COLO668 (cell line): ENCODE measurements at regions not wholly inside any gene's neighbourhood (a gene's known extent, or its start where the extent isn't known, plus 50 kb on each side); places are given as distances from the start of the nearest gene placed in this dataset.

Source experiments
- DNase-seq: peaks from one replicate; lab custom pipeline; 2025; ENCODE audit not compliant: unreplicated experiment; lab: John Stamatoyannopoulos, UW

DNA sequence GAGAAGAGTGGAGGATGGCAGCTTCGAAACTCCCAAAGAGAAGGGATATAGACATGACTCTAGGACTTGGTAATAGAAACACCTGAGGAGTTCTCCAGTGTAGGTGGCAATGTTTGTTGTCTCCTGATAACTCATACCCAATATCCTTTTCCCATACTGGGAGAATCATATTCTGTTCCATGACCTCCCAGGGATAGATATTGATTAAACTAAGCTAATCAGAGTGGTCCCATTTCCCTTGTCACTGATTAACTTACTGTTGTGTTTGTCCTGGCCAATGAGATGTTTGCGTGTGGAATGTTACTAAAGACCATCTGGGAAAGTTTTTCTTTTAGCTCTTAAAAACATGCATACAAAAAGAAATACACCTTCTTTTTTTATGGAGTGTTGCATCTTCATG, 85.6 kb downstream of the RPL22L1 start:
- DNase-seq = no peak

DNA sequence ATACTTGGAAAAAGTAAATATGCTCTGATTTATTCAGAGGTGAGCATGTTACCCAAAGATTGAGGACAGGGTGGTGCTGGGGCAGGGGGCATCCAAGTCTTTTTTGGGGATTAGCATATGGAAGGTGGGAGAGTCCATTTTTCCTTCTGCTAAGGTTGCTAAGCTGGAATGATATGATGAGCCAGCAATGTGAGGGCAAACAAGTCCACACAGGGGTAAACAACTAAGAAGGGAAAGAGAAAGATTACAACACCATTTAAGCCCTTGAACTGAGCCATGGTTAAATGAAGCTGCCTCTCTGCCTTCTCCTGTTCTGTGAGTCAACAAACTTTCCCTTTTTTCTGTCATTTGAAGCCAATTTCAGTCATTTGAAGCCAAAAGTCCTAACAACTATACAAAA, 89.0 kb downstream of the RPL22L1 start:
- no peak for DNase-seq

DNA sequence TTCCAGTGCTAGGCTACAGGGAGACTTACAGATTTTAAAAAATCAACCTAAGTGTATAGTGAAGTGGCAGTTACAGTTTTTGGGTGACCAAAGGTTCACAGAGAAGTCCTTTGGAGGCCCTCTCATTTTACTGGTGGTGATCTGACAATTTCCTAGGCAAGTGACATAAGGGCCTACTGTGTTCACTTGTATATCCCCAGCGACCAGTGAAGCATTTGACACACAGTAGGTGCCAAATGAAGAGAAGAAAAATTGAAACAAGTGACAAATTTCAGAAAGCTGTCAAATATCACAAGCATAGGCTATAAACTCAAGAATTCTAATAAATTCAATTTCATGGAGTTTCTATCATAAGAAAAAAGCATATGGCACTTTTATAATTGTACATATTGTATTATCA, 89.5 kb downstream of the RPL22L1 start:
- DNase-seq = no peak

DNA sequence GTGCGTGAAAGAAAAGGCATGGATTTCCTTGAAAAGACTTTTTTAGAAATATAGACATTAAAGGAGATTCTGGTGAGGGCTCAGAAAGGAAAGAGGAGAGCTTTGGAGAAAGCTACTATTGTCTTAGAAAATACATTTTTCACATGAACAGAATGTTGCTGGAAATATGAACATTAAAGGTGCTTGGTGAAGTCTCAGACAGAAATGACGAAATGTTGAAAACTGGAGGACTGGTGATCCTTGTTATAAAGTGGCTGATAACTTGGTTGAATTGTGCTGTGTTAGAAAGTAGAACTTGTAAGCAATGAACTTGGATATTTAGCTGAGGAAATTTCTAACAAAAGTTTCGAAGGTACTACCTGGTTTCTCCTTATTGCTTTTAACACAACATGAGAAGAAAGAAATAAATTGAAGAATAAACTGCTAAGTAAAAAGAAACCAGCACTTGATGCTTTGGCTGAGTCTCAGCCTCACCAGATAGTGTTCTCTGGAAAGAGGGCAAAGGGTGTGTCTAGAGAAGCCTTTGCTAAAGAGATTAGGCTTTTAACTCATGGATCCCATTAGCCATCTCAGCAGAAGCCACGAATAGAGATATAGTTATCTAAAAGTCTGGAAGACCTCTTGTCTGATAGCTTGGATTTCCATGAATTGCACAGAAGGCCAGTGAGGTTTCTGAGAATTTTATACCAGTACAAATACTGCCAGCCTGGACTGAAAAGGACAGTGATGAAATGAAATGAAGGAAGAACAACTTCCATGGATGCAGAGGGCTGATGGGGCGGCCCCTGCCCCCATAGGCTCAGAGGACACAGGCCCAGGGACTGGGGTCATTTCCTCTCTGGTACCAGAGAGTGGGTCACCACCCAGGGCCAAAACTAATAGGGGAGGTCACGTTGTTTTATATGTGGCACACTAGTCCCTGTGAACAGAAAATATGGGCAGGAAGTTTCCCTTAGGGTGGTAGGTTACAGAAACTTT, 91.5 kb downstream of the RPL22L1 start:
- DNase-seq = no peak

DNA sequence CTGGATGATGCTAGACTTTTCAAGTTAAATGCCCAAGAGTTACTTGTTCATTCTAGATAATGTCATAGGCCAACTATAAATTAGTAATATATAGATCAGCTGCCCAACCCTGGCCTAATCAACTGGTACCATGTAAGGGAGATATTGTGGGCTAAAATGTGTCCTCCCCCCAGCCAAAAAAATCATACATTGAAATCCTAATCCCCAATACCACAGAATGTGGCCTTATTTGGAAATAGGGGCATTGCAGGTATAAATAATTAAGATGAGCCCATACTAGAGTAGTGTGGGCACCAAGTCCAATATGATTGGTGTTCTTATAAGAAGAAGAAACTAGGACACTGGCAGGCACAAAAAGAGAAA, 92.5 kb downstream of the RPL22L1 start:
- DNase-seq = no peak

DNA sequence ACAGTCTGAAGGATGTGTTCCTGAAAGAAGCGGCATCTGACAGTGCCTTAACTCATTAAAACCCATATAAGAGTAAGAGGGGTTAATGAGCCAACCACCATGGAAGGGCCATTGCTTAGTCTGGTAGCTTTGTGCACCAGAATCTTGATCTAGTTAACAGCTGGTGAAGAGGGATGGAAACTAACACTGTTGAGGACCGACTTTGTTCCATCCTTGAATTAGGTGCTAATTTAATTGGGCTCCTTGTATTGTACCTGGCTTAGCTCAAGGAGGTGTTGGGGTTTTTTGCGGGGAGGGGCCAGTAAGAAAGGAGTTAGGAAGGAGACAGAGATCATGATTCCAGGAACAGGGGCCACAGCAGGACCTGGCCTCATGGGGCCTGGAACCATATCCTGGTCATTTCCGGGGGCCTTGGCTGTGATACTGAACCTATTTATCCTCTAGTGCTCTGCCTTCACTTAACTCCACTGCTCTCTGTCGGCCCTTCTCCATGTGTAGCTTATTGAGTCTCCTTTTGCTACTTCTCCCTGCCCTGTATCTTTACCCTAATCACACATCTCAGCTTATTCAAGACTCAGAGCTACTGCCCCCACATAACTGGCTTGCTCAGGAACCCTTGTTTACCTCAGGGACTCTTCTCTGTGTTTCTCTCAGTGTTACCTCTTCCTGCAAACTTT, 93.0 kb downstream of the RPL22L1 start:
- DNase-seq = no peak

DNA sequence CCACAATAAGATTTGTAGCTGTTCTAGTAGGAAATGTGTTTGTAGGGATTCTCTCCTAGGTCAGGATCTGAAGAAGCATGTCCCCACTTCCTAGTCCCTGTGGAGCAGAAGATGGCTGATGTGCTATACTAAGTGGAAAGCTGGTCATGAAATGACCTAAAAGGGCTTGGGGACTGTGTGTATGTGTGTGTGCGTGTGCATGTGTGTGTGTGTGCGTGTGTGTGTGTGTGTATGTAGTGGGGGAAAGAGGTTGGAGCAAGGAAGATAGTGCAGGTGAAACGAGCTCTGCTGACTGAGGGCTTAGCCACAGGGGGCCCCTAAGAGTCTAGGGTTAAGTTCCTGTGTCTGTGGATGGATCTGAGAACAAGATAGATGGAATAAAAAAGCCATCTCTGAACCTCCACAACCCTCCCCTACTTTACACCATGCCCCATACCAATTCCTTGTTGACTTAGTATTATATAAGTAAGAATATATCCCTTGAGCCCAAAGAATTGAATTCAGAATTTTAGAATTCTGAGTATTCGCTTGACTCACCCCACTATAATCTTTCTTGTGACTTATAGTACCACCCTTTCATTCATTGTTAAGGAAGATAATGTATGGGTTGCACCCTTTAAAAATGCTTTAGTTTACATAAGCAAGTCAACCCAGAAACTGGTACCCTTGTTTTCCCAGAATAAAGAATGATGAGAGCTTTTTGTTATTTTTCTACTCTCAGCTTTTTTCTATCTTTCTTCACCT, 96.1 kb downstream of the RPL22L1 start:
- DNase-seq = no peak

DNA sequence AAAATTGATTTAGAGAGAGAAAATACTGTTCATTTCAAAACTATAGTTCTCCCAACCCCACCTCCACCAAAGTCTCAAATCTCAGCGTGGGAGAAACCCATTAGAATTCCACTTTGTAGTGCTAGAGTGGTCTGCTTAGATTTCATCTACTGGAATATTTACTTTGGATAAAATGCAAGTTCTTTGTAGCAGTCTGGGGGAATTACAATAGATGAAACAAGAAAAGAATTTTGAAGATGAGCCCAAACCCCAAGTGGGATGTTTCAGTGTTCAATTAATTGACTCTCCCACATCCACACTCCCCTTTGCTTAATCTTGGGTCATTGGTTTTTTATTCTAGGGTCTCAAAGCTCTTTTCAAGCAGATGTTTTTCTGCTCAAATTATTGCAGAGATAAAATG, 97.8 kb downstream of the RPL22L1 start:
- no peak for DNase-seq

DNA sequence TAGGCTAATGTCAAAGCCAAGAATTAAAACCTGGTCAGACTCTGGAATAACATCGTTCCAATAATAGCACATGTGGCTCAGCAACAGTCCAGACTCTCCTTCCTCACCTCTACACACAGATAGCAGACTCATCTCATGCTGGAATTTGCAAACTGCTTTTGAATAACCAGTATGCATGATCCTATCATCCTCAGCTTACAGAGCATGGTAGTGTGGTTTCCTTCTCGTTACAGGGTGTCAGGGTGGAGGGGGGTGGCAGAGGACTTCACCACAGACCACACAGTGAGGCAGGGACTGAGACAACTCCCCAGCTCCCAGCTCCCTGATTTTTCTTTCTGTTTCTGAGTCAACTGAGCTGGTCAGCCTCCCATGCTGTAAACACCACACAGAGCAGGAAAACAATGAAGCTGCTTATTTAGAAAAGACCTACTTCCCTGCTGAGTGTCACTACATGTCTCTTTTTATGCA, 101.6 kb downstream of the RPL22L1 start:
- no peak for DNase-seq

DNA sequence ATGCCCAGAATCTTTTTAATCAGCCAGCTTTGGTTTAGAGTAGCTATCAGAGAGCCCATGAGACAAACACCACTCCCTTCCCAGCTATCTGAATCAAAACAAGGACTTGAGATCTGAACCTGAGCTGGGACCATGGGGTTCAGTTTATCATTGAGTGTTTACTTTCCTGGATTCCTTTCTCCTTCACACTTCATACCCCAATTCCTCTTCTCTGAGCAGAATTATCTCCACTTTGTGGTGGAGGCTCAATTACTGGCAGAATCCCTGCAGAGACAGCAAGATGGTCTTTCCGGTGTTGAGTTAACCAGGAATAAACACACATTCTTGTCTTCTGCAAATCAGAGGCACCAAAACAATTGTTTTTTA, 102.4 kb downstream of the RPL22L1 start:
- no peak for DNase-seq

DNA sequence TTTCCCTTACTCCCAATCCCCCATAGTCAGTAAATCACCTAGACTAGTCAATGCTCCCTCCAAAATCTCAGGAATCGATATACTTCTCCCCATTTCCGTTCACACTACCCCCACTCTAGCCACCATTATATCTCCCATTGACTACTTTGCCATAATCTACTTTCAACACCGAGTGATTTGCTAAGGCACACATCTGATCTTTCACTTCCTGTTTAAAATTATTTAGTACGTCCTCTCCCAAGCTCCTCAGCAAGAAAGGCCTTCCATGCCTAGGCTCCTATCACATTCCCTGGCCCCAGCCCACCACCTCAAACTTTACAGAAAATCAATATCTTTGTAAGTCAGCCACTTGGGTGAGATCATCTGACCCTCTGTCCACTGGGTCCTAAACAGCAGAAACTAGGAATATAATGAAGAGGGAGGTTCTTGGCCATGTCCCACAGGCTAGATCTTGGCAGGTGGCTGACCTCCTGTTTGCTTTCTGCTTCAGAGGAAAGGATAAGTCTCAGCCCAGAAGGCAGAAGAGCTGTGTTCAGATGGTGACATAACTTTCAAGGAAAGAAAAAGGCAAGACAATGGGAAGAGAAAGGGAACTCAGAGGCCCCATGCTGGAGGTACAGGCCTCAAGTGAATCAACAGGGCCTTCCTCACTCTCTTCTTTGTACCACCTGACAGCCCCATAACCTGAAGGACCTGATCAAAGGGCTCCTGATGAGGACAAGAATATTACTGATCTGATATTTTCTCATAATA, 103.0 kb downstream of the RPL22L1 start:
- DNase-seq = no peak

DNA sequence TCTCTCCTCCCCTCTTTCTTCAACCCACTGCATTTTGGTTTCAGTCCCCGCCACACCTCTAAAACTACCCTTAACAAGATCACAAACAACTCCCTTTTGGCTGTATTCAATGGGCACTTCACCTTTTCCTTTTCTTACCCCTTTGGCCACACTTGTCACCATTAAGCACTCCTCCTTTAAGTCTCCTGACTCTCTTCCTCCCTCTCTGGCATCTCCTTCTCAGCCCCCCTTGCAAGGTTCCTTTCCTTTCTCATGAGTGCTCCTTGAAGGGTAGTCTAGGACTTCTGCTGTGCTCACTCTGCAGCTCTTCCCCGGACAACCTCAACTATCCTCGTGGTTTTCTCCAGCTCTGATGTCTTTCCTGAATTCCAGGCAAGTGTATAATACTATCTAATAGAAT, 103.7 kb downstream of the RPL22L1 start:
- DNase-seq = no peak

DNA sequence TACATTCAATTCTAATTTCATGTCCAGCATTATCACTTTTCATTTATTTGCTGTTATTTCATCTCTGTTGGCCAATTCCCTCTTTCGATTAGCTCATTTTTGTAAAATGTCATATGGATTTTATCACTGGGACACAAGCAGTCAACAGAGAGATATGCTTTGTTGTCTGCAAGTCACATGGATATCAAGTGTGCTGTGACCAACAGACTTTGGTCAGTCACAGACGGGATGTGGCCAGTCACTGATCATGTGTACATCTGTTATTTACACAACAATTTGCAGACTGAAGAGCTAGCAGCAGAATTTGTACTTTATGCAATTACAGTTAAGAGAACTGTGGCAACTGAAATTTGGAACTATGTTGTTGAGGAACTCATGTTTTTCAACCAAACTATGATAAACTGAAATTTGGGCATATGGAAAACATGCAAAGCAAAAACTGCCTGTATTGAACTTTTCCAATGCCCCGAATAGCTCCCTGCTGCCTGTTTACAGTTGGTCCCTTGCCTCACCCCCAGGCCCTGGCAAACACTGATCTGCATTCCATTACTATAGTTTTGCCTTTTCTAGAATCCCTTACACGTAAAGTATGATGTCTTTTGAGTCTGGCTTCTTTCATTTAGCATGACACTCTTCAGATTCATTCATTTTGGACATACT, 104.4 kb downstream of the RPL22L1 start:
- DNase-seq = peak; percentile 21

DNA sequence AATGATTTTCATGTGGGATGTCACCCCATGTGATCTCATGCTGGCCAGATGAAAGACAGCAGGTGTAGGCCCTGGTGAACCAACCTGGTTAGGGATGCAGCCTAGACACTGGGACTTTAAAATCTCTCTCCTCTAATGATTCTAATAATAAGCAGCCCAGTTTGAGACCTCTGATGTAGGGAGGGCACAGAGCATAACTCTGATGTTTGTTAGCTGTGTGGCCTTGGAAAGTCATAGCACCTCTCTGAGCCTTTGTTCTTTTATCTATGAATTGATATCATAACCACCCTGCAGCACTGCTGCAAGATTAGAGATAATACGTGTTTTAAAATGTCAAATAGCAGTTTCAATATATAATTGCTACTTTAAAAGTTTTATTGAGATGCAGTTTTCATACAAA, 106.0 kb downstream of the RPL22L1 start:
- no peak for DNase-seq

DNA sequence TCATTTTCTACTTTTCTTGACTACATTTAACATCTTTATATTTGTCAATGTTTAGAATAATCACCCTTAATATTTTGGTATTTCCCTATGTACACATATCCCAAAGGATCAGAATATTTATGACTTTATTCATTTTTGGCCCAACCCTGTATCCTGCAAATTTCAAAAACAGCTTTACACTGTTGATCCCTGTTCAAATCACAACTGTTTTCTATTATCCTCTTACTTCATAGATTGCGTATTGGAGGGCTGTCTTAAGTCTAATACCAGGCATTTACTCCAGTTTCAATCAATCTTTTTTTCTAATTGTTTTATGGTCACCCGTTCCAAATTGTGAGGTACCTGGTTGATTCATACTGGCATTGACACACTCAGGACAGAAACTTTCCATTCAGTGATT, 107.9 kb downstream of the RPL22L1 start:
- no peak for DNase-seq

DNA sequence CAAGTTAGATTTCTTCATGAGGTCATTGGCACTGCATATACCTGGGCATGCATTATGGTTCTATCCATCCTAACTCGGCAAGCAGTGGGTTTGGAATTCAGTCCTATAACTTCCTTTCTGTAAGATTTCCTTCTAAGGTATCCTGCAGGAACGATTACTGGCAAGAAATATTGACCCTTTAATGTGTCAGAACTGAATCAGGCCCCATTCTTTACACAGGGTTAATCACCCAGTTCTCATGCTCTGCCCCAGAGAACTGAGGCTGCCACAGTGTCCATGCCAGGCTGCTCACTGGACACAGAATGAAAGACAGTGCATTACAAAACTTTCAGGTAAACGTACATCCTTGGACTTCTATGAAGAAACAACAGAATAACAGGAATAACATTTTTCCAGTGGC, 108.9 kb downstream of the RPL22L1 start:
- no peak for DNase-seq

DNA sequence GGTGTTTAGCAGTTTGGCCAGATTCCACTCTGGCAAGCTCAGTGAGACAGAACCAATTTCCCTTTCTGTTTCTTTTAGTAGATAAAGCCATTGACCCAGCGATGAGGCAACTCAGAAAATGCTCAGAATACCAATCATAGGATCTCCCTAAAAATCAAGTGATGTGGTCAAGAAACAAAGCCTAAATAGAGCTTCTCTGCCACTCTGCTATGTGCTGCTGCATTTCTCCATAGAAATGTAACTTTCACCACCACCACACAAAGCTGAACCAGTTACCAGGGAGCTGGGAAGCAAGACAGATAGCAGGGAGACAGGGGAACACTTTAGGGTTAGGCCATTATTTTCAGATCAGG, 109.8 kb downstream of the RPL22L1 start:
- no peak for DNase-seq

DNA sequence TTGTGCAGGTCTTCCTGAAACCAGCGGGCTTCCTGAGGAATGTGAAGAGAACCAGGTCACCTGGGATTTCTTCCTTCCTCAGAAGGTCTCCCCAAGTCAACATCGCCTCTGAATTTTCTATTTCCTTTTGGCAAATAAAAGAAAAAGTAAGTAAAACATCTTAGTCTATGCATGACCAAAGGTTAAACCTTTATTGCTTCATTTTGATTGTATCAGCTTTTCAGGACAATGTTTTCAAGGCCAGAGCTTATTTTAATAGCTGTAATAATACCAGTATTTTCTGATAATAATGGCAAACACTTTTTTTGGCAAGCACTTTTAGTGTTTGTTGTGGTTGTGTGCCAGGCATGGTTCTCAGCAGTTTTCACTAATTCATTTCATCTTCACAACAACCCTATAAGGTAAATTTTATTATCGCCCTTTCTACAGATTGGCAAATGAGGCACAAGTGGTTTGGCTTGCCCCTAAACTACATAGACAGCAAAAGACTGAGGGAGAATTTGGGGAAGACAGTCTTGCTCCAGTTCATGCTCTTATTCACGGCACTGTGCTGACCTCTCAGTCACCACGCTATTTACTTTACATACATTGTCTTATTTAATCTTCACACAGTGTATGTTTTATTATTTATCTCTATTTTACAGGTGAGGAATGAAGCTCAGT, 110.4 kb downstream of the RPL22L1 start:
- no peak for DNase-seq

DNA sequence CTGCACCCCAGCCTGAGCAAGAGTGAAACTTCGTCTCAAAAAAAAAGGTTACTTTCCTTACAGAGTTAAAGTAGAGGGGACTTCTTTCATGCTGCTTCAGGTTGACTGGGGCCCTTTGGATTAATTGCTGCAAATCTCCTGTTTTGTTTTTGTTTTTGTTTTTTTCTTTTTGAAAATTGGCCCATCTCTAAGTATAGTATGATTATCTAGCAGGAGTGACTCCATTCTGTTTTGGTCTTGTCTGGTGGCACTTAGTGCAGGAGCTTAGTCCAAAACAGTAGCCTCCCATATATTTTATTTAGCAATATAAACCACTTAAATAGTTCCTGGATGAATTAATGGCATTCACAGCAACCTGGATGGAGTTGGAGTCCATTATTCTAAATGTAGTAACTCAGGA, 113.0 kb downstream of the RPL22L1 start:
- DNase-seq = no peak

DNA sequence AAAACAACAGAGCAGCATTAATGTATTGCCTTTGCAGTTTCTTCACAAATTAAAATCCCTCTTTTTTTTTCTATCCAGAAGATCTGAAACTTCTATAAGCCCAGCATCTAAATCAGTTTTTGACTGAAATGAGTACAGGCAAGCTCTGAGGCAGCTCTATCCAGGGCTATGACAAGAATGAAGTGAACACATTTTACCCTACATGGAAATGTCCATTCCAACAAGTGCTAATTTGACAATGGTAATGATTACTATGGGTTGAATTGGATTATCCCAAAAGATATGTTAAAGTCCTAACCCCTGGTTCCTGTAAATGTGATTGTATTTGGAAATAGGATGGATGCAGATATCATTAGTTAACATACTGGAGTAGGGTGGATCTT, 115.7 kb downstream of the RPL22L1 start:
- no peak for DNase-seq
